Activated CD4-positive, alpha-beta memory T cell treated with anti-CD3 and anti-CD28 coated beads, Interleukin-2, amount 10 ng/mL, durations not matched to agents 7 days and 5 days (primary cell): ENCODE measurements at regions not wholly inside any gene's neighbourhood (a gene's known extent, or its start where the extent isn't known, plus 50 kb on each side); places are given as distances from the start of the nearest gene placed in this dataset.
"Not testable (repeated sequence)": the region's sequence is repeated elsewhere in the genome, so short reads cannot be mapped to it uniquely, and the experiment has no call there.

ENCODE experiments used
- CTCF ChIA-PET: fragments of 350-600 bp; sonication (Branson Sonifier 250); formaldehyde crosslinking; loops from one replicate; lab custom pipeline; 2021; ENCODE audit warnings: antibody characterized with exemption, inconsistent platforms; lab: Charles Lee
- POLR2A ChIA-PET: fragments of 350-600 bp; sonication (Branson Sonifier 250); formaldehyde crosslinking; loops from one replicate; lab custom pipeline; 2021; ENCODE audit warnings: antibody characterized with exemption; lab: Charles Lee
- DNase-seq: peaks from one replicate; pipeline ENCODE4 v3.0.0-alpha.2; 2020
- H3K27ac Mint-ChIP-seq: one replicate; pipeline ENCODE4 v1.8.0; 2021; ENCODE audit warnings: mild to moderate bottlenecking, mixed read lengths
- H3K27me3 Mint-ChIP-seq: one replicate; pipeline ENCODE4 v1.8.0; 2021; ENCODE audit warnings: mixed read lengths
- H3K36me3 Mint-ChIP-seq: one replicate; pipeline ENCODE4 v1.8.0; 2021; ENCODE audit warnings: low read depth, mixed read lengths
- H3K4me1 Mint-ChIP-seq: one replicate; pipeline ENCODE4 v1.8.0; 2021; ENCODE audit warnings: mixed read lengths
- H3K4me3 Mint-ChIP-seq: one replicate; pipeline ENCODE4 v1.8.0; 2021; ENCODE audit warnings: mild to moderate bottlenecking, mixed read lengths
- H3K9me3 Mint-ChIP-seq: one replicate; pipeline ENCODE4 v1.8.0; 2021; ENCODE audit warnings: mixed read lengths

DNA sequence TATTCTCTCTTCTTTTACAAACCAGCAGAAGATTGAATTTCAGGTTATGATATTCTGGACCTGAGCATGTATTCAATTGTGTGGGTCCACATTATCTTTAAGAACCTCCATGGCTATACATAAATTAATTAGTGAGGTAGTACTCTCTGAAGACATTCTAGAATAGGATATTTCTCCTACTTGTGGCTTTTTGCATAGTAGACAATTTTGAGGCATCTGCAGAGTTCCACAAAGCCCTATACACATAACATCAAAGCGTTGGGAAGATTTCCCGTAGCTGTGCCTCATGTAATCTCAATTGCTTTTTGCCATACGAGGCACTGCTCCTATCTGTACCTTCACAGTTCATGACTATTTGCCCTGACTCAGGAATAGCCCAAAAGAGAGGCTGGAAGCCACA lies 395.4 kb upstream of the RGS17 start:
- no peaks in the 10 kb centered on the region for H3K27me3 Mint-ChIP-seq
- H3K9me3 Mint-ChIP-seq: peaks cover 5% of the 10 kb centered on the region
- POLR2A ChIA-PET: no interaction called here
- no peak overlapping the region for H3K27ac Mint-ChIP-seq
- DNase-seq: no peak
- H3K4me3 Mint-ChIP-seq: no peak overlapping the region
- no peaks in the 10 kb centered on the region for H3K4me1 Mint-ChIP-seq
- H3K36me3 Mint-ChIP-seq: no peaks in the 10 kb centered on the region
- CTCF ChIA-PET: no interaction called here

DNA sequence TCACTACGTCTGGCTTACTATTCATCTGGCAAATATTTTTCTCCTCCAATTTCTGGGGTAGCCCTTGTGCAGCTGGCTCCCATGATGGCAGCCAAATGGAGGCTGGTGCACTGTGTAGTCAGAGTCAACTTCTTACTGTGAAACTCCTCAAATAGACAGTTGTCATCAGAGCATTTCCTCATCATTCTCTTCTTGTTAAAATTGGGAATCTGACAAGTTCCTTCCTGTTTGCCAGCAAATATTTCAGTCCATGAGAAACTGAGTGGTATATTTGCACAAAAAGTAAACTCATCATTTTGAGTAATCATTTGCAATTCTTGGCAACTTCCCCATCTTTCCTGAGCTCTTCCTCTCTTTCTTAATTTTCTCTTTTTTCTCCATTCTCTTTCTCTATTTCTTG lies 394.9 kb upstream of the RGS17 start:
- ChIA-PET POLR2A (no interaction called here), CTCF (no interaction called here)
- no peaks in the 10 kb centered on the region for H3K27me3 Mint-ChIP-seq
- H3K4me3 Mint-ChIP-seq: no peak overlapping the region
- no peaks in the 10 kb centered on the region for H3K36me3 Mint-ChIP-seq
- no peaks in the 10 kb centered on the region for H3K4me1 Mint-ChIP-seq
- peaks cover 5% of the 10 kb centered on the region for H3K9me3 Mint-ChIP-seq
- DNase-seq: no peak
- H3K27ac Mint-ChIP-seq: no peak overlapping the region

DNA sequence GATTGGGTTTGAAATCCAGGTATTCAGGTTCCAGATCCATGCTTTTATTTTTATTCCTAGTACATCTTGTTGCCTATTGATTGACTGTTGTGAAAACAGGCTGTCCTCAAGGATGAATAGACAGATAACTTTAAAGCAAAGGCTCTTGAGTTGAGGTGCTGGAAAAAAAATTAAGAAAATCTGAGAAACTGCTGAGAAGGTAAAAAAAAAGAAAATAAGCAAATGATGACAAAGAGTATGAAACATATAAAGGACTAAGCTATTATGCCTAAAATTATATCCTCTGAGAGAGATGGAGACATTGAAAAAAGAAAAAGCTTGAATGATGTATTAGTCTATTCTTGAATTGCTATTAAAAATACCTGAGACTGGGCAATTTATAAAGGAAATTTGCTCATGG lies 392.3 kb upstream of the RGS17 start:
- Mint-ChIP-seq H3K36me3 (no peaks in the 10 kb centered on the region), H3K4me3 (no peak overlapping the region), H3K4me1 (no peaks in the 10 kb centered on the region), H3K27ac (no peak overlapping the region), H3K27me3 (no peaks in the 10 kb centered on the region), H3K9me3 (peaks cover 9% of the 10 kb centered on the region)
- no peak for DNase-seq
- ChIA-PET POLR2A (no interaction called here), CTCF (no interaction called here)

DNA sequence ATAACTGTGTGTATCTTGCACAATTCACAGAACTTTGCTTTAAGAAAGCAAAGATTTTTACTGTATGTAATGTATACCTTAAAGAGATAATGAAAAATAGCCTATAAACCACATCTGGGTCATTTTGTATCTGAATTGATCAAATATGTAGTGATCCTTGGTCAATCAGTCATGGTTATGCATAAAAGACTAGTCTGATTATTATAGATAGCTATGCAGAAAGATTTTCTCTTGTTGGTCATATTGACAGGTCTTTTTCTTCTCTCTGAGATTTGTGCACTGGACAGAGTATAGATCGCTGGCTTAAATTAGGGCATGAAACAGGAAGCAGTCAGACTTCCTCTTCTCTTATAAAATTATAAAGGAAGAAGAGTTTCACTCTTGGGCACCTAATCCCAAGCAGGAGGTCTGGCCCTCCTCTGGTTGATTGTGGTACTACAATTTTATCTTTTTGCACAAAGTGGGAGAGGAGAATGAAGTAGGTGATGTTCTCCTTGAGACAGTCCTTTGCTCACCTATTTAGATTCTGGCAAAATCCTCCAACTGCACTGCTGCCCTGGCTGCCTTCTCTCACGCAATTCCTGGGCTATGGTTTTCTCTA lies 380.9 kb upstream of the RGS17 start:
- Mint-ChIP-seq H3K4me3 (no peak overlapping the region), H3K4me1 (no peaks in the 10 kb centered on the region), H3K36me3 (no peaks in the 10 kb centered on the region), H3K27me3 (no peaks in the 10 kb centered on the region), H3K27ac (no peak overlapping the region), H3K9me3 (no peaks in the 10 kb centered on the region)
- ChIA-PET POLR2A (no interaction called here), CTCF (no interaction called here)
- no peak for DNase-seq

DNA sequence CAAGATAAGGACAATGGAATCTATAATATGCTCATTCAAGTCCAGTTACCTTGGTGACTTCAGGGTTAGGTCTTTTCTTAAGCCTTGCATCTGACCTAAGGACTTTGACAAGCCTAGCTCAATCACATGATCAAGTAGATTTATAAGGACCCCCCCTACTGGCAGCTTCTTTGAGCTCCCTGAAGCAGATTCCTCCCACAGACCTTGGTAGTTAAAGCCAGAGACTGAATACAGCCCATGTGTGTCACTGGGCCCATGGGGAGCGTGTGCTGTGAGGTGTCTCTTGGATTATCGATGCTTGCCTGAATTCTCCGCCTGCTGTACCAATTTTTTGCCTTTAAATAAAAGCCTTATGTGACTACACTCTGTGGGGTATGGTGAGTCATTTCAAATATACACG lies 372.7 kb upstream of the RGS17 start:
- Mint-ChIP-seq H3K27me3 (no peaks in the 10 kb centered on the region), H3K36me3 (no peaks in the 10 kb centered on the region), H3K4me3 (no peak overlapping the region), H3K4me1 (no peaks in the 10 kb centered on the region), H3K9me3 (no peaks in the 10 kb centered on the region), H3K27ac (no peak overlapping the region)
- DNase-seq: no peak
- ChIA-PET POLR2A (no interaction called here), CTCF (no interaction called here)

DNA sequence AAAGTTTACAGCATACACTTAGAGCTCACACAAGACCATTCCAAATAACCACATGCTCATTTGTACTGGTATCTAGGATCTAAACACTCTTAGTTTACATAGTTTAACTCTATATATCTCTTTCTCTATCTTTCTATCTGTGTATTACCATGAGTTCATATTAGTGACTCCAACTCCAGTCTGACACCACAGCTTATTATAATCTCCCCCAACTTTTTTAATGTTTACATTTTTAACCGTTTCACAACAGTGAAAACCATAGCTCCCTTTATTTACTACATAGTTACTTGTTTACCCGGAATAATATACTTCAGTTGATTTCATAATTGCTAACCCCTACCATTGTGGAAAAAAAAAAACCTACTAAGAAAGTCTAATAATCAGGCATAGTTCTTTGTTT lies 362.4 kb upstream of the RGS17 start:
- no peaks in the 10 kb centered on the region for H3K36me3 Mint-ChIP-seq
- peaks cover 3% of the 10 kb centered on the region for H3K9me3 Mint-ChIP-seq
- DNase-seq: no peak
- H3K4me3 Mint-ChIP-seq: no peak overlapping the region
- H3K27me3 Mint-ChIP-seq: no peaks in the 10 kb centered on the region
- H3K27ac Mint-ChIP-seq: no peak overlapping the region
- no peaks in the 10 kb centered on the region for H3K4me1 Mint-ChIP-seq
- ChIA-PET CTCF (no interaction called here), POLR2A (no interaction called here)

DNA sequence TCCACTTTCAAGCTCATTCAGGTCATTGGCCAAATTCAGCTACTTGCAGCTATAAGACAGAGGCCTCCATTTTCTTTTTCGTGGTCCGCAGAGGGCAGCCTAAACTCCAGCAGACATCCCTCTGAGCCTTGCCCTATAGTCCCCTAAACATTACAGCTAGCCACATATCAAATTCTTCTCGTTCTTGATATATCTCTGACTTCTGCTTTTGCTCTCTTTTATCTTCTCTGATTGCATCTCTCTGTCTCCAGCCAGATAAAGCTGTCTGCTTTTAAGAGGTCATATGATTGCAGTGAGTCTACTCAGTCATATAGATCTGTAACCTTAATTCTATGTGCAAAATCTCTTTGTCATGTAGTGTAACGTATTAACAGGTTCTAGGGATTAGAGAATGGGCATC lies 358.4 kb upstream of the RGS17 start:
- Mint-ChIP-seq H3K27ac (no peak overlapping the region), H3K27me3 (no peaks in the 10 kb centered on the region), H3K36me3 (no peaks in the 10 kb centered on the region), H3K4me1 (no peaks in the 10 kb centered on the region), H3K4me3 (no peak overlapping the region), H3K9me3 (peaks cover 3% of the 10 kb centered on the region)
- ChIA-PET CTCF (no interaction called here), POLR2A (no interaction called here)
- no peak for DNase-seq

DNA sequence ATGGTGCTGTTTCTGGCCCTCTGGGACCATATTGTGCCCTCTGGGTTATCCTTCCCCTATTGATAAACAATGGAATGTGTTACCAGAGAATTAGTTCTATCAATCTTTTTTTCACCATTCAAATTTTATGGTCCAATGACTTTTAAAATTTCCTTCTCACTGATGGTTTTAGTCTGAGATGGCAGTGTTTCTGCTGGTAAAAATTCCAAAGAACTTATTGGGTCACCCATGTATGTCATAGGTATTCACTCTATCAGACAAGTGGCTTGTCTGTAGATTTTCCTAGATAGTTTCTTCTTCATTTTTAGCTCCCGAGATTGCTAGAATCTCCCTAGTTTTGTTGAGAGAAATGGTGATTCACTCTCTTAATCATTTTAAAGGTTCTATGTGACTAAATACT lies 357.2 kb upstream of the RGS17 start:
- DNase-seq: no peak

DNA sequence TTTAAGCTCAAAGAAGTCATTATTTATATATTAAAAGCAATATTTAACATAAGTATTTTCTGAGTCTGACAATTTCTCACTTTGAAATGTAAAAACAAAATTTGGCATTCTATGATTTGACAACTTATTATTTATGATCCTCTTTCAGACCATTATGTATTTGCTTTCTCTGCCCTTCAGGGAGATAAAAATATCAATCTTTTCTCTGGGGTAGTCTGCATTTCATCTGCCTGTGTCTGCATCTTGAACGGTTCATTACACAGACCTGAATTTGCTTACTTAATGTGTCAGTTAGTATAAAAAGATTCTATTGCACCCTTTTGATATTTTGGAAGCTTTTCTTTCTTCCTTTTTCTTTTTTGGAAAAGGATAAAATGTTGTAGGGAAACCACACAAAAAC lies 354.0 kb upstream of the RGS17 start:
- Mint-ChIP-seq H3K4me3 (no peak overlapping the region), H3K36me3 (no peaks in the 10 kb centered on the region), H3K9me3 (peaks cover 3% of the 10 kb centered on the region), H3K4me1 (no peaks in the 10 kb centered on the region), H3K27ac (no peak overlapping the region), H3K27me3 (no peaks in the 10 kb centered on the region)
- ChIA-PET POLR2A (no interaction called here), CTCF (no interaction called here)
- no peak for DNase-seq

More for the DNA sequence above, 357.2 kb upstream of the RGS17 start:
- CTCF ChIA-PET: no interaction called here
- Mint-ChIP-seq H3K9me3 (peaks cover 3% of the 10 kb centered on the region), H3K4me3 (no peak overlapping the region), H3K27me3 (no peaks in the 10 kb centered on the region), H3K27ac (no peak overlapping the region), H3K36me3 (no peaks in the 10 kb centered on the region), H3K4me1 (no peaks in the 10 kb centered on the region)
- POLR2A ChIA-PET: no interaction called here

DNA sequence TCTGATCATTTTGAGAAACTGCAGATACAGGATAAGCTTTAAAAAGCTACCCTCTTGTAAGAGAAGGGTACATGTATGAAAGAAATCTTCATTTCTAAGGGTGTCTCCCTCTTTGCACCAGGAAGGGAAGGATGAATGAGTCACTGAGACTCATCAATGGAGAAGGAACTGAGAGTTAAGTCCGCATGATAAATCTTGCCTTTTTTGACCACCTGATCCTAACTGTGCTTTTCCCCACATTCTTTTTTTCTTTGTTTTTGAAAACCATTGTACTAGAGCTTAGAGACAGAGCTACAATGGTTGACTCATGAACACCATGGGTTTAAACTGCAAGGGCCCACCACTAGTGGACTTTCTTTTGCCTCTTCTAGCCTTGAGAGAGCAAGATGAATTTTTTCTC lies 353.0 kb upstream of the RGS17 start:
- DNase-seq: no peak
- H3K27ac Mint-ChIP-seq: no peak overlapping the region
- H3K9me3 Mint-ChIP-seq: no peaks in the 10 kb centered on the region
- no peaks in the 10 kb centered on the region for H3K27me3 Mint-ChIP-seq
- no peak overlapping the region for H3K4me3 Mint-ChIP-seq
- CTCF ChIA-PET: no interaction called here
- no peaks in the 10 kb centered on the region for H3K4me1 Mint-ChIP-seq
- H3K36me3 Mint-ChIP-seq: no peaks in the 10 kb centered on the region
- POLR2A ChIA-PET: no interaction called here

DNA sequence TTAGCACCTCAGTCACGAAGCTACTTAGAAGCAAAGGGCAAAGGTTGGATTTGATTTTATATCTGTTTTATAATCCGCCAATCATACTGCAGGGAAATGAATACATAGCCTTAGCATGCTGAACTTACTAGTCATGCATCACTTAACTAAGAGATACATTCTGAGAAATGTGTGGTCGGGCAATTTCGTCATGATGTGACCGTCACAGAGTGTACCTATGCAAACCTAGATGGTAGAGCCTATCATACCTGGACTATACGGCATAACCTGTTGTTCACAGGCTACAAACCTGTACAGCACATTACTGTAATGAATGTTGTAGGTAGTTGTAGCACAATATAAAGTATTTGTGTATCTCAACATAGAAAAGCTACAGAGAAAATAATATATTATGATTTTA lies 345.2 kb upstream of the RGS17 start:
- H3K27ac Mint-ChIP-seq: no peak overlapping the region
- H3K4me3 Mint-ChIP-seq: no peak overlapping the region
- CTCF ChIA-PET: no interaction called here
- no peaks in the 10 kb centered on the region for H3K4me1 Mint-ChIP-seq
- no peak for DNase-seq
- H3K9me3 Mint-ChIP-seq: no peaks in the 10 kb centered on the region
- H3K27me3 Mint-ChIP-seq: no peaks in the 10 kb centered on the region
- POLR2A ChIA-PET: no interaction called here
- H3K36me3 Mint-ChIP-seq: no peaks in the 10 kb centered on the region

DNA sequence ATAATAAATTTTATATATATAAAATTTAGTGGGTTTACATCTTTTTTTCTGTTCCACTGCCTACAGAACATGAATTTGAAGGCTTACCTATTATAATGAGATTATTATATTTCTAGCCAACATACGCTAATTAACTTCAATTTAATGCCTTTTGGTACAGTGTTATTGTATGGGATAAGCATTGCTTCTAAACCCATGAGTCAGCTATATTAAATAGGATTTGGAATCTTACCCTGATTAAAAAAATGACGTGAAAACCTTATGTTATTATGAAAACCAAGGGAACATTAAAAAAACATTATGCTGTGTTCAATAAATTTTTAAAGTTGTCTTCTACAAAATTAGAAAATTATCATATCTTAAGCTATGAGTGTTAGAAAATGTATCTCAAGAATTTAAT lies 334.0 kb upstream of the RGS17 start:
- POLR2A ChIA-PET: no interaction called here
- Mint-ChIP-seq H3K4me1 (no peaks in the 10 kb centered on the region), H3K27ac (no peak overlapping the region), H3K4me3 (no peak overlapping the region), H3K27me3 (no peaks in the 10 kb centered on the region), H3K9me3 (peaks cover 2% of the 10 kb centered on the region), H3K36me3 (no peaks in the 10 kb centered on the region)
- no peak for DNase-seq
- CTCF ChIA-PET: no interaction called here

DNA sequence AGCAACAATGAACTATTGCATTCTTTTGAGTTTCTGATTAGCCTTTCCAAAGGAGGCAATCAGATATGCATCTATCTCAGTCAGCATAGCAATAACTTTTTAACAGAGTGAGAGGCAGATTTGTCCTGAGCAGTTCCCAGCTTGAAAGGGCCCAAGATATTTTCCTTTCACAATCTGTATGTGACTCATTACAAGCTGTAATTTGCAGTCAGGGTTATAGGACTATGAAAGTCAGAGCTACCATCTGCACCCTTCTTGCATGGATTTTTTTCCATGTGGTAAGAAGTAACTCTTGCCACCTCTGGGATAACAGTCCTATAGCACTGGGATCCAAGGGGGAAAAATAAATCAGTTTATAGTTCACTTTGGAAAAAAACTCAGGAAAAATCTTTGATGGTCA lies 318.2 kb upstream of the RGS17 start:
- no peaks in the 10 kb centered on the region for H3K27me3 Mint-ChIP-seq
- POLR2A ChIA-PET: no interaction called here
- H3K4me1 Mint-ChIP-seq: no peaks in the 10 kb centered on the region
- no peak overlapping the region for H3K4me3 Mint-ChIP-seq
- H3K36me3 Mint-ChIP-seq: no peaks in the 10 kb centered on the region
- CTCF ChIA-PET: no interaction called here
- no peak overlapping the region for H3K27ac Mint-ChIP-seq
- H3K9me3 Mint-ChIP-seq: peaks cover 2% of the 10 kb centered on the region
- DNase-seq: no peak

DNA sequence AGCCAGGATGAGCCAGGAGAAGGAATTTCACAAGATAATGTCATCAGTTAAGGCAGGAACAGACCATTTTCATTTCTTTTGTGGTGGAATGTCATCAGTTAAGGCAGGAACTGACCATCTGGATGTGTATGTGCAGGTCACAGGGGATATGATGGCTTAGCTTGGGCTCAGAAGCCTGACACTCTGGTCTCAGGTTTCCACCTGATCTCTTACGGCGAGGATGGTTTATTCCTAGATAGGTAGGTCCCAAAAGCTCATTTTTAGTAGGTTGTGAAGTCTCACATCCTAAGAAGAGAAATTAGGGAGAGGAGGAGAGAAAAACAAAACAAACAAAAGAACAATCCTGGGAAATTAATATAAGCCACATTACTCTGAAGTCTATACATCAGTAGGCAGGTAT lies 311.7 kb upstream of the RGS17 start:
- H3K4me3 Mint-ChIP-seq, CTCF ChIA-PET, H3K27me3 Mint-ChIP-seq, H3K4me1 Mint-ChIP-seq, H3K9me3 Mint-ChIP-seq, H3K36me3 Mint-ChIP-seq, H3K27ac Mint-ChIP-seq, DNase-seq, POLR2A ChIA-PET: not testable (repeated sequence)
